GM18909 (cell line): ENCODE measurements at regions not wholly inside any gene's neighbourhood (a gene's known extent, or its start where the extent isn't known, plus 50 kb on each side); places are given as distances from the start of the nearest gene placed in this dataset.
"Not testable (repeated sequence)": the region's sequence is repeated elsewhere in the genome, so short reads cannot be mapped to it uniquely, and the experiment has no call there.

Source experiments
- ATAC-seq: cut with Tn5 transposase; IDR thresholded peaks from one replicate; pipeline ENCODE4 v1.9.1; 2021; ENCODE audit warnings: mild to moderate bottlenecking; ENCODE audit not compliant: unreplicated experiment, poor library complexity

- ATAC-seq, result no peak
These were observed 64.7 kb upstream of the RAB6C start for GRCh38 chr2:129914538-129915302.

GRCh38 chr2:129915303-129915840 lies 64.1 kb upstream of the RAB6C start:
- no peak for ATAC-seq

- ATAC-seq, result no peak
These were observed 60.9 kb upstream of the RAB6C start for GRCh38 chr2:129918604-129919003.

- no peak for ATAC-seq
These were observed 56.7 kb upstream of the RAB6C start for GRCh38 chr2:129922571-129923264.

GRCh38 chr2:129923265-129924091 lies 56.0 kb upstream of the RAB6C start:
- no peak for ATAC-seq

- not testable (repeated sequence) for ATAC-seq
These were observed 55.4 kb upstream of the RAB6C start for GRCh38 chr2:129924115-129924514.

- no peak for ATAC-seq
These were observed 54.1 kb upstream of the RAB6C start for GRCh38 chr2:129925381-129925780.

- no peak for ATAC-seq
These were observed 51.8 kb upstream of the RAB6C start for GRCh38 chr2:129927696-129928095.

GRCh38 chr2:129929321-129930290 lies 49.9 kb upstream of the RAB6C start:
- ATAC-seq, result no peak
